Posterior vena cava (tissue), 2 donors: ENCODE measurements at regions not wholly inside any gene's neighbourhood (a gene's known extent, or its start where the extent isn't known, plus 50 kb on each side); places are given as distances from the start of the nearest gene placed in this dataset.
"Not testable (repeated sequence)": the region's sequence is repeated elsewhere in the genome, so short reads cannot be mapped to it uniquely, and the experiment has no call there.

Experiments
- DNase-seq: peaks from one replicate; pipeline ENCODE4 v3.0.0-alpha.2; 2020; ENCODE audit warnings: low spot score
- intact Hi-C, 2 donors: fragments of 100-400 bp; cut with DNase I; formaldehyde crosslinking; loops; one replicate each; pipeline versions ENCODE4 v1.14.1 to v1.14.2; 2022 to 2023
- donor health status: DM: yes; HTN: yes; CAD: no.
- donor health status: DM: yes; HTN: yes; CAD: no.

DNA sequence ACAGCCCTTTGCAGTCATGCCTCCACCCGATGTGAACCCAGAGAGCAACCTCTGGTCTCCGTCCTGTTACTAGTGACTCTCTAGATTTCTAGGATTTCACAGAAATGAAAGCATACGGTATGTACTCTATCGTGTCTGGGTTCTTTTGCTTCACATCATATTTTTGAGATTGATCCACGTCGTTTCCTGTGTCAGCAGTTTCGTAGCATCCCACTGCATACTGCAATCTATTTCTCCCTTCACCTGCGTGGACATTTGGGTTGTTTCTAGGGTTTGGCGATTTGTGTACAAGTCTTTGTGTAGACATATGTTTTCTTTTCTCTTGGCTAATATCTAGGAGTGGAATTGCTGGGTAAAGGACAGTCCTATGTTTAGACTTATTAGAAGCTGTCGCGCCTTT, 119.8 kb upstream of the PCBD1 start:
- no peak for DNase-seq
- intact Hi-C loops: no loop called here

DNA sequence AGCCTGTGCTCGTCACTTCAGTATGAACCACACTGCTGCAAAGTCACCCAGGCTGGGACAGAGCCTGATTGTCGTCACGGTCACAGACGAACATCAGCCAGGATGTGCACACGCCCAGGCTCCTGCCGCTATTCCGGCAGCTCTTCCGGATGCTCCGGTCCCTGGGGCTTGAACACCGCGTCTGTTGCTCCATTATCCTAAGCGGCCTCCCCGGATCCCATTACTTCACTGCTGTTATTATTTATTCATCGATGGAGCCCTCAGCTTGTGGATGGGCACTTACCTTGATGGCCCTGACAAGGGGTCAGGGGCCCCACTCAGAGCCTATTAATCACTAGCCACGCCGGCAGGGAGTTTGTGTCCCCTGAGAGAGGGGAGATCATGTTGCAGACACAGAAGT, 120.8 kb upstream of the PCBD1 start:
- intact Hi-C loops: no loop called here
- peak; percentile 56 for DNase-seq

DNA sequence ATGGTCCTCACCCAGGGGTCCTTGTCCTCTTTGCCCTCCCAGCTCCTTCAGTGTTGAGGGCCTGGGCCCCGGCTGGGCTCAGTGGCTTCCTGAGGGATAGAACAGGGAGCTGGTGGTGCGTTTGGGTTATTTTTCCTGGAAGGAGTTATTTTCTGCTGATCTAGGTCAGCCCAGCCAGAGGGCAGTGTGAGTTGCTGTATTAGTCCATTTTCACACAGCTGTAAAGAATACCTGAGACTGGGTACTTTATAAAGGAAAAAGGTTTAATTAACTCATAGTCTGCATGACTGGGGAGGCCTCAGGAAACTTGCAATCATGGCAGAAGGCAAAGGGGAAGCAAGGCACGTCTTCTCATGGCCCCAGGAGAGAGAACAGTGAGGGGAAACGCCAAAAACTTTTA, 122.4 kb upstream of the PCBD1 start:
- intact Hi-C loops: loop anchor here in 1 of 2 donors (5.0 kb wide), 1 partner anchor 1108 kb away; no protein-coding TSS in a partner anchor
- peak; percentile 30 for DNase-seq

DNA sequence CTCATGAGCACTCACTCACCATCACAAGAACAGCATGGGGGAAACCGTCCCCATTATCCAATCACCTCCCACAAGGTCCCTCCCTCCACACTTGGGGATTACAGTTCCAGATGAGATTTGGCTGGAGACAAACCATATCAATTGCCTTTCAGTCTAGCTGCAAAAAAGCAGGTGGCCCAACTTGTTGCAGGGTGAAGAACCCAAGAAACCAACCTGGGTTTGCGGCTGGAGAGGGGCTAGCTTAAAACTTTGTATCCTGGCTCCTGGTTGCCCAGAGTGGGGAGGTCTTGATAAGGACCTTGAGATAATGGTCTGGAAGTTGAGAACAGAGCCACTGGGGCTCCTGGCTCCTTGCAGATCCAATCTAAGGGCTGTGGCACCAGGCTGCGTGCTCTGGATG, 122.8 kb upstream of the PCBD1 start:
- intact Hi-C loops: loop anchor here in 1 of 2 donors (5.0 kb wide), 1 partner anchor 1109 kb away; no protein-coding TSS in a partner anchor
- DNase-seq: peak; percentile 62

DNA sequence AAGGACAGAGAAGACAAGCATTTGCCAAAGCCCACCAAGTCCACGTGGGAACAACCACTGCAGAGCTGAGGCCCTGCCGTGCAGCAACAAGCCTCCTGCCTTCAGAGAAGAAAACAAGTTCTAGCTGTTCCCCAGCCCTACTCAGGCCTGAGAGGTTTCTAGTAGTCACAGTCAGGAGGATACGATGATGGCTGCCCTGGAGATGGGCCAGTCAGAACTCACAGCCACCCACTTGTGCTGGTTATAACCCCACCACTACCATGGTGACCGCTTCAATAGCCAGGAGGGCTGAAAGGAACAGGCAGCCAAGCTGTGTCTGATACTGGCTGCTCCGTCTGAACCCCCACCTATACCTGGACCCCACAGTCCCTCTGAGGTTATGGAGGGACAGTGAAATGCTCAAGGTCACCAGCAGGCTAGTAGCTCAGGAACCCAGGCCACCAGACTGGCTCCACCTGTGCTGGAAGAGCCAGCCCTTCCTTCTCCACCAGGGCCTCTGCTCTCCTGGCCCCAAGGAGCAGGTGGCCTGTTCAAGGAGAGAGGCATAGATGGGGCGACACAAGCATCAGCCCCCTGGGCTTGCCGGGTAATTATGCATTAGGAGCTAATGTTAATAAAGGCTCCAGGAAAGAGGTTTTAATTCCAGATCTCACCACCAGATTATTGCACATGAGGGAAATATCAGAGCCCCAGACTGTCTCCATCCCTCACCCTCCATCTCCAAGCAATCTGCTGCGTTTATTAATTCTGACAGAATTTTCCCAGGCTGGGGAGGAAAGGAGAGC, 125.8 kb upstream of the PCBD1 start:
- peak; percentile 51 for DNase-seq
- intact Hi-C loops: loop anchor here in 1 of 2 donors (5.0 kb wide), 1 partner anchor 1112 kb away; no protein-coding TSS in a partner anchor

GRCh38 chr10:71015674-71016073, 127.3 kb upstream of the PCBD1 start:
- intact Hi-C loops: no loop called here
- peak; percentile 15 for DNase-seq

DNA sequence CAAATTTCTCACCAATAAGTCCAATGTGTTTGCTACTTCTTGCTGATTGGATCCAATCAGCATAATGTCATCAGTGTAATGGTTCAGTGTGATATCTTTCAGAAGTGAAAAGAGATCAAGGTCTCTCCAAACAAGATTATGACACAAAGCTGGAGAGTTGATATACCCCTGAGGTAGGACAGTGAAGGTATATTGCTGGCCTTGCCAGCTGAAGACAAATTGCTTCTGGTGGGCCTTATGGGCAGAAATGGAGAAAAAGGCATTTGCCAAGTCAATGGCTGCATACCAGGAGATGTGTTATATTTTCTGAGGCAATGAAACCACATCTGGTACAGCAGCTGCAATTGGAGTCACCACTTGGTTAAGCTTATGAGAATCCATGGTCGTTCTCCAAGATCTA, 131.7 kb upstream of the PCBD1 start:
- intact Hi-C loops, DNase-seq: not testable (repeated sequence)

DNA sequence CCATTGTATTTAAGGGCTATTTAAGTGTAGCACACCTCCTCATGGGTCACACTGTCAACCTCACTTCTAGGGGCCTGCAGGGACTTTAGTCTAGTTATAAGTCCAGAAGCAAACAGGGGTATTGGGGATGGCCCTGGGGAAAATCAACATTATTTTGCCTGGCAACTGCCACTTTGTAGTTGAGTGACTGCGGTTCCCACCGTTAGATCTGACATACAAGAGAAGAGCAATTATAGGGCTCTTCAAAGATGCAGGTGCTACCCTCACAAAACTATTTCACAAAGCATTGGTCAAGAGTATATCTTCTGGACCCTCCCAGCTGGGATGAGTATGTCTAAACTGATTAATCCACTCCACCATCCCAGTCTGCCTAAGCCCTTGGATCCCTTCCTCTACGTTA, 133.0 kb upstream of the PCBD1 start:
- intact Hi-C loops: no loop called here
- no peak for DNase-seq

DNA sequence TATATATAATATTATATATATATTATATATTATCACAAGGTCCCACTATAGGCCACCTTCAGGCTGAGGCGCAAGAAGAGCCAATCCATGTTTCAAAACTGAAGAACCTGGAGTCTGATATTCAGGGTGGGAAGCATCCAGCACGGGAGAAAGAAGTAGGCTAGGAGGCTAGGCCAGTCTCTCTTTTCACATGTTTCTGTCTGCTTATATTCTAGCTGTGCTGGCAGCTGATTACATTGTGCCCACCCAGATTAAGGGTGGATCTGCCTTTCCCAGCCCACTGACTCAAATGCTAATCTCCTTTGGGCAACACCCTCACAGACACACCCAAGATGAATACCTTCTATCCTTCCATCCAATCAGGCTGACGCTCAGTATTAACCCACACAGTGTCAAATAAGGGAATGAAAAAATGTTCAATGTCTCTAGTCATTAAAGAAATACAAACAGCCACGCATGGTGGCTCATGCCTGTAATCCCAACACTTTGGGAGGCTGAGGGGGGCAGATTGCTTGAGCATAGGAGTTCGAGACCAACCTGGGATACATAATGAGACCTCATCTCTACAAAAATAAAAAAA, 135.4 kb upstream of the PCBD1 start:
- intact Hi-C loops: loop anchor here in 1 of 2 donors (2.0 kb wide), 1 partner anchor 69 kb away; no protein-coding TSS in a partner anchor
- peak; percentile 16 for DNase-seq

DNA sequence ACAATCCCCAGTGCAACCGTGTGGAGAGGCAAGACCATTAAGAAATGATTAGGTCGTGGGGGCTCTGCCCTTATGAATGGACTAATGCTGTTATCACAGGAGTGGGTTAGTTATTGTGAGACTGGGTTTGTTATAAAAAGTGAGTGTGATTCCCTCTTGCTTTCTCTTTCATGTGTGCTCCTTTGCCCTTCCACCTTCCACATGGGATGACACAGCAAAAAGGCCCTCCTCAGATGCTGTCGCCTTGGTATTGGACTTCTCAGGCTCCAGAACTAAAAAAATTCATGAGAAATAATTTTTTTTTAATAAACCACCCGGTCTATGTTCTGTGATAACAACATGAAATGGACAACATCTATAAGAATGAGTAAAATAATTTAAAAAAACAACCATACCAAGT, 136.1 kb upstream of the PCBD1 start:
- intact Hi-C loops: no loop called here
- DNase-seq: no peak

- intact Hi-C loops: no loop called here
- no peak for DNase-seq
These were observed 137.2 kb upstream of the PCBD1 start for GRCh38 chr10:71025535-71025934.

GRCh38 chr10:71028066-71028465, 139.7 kb upstream of the PCBD1 start:
- intact Hi-C loops: no loop called here
- peak; percentile 73 for DNase-seq

GRCh38 chr10:71029411-71029892, 141.1 kb upstream of the PCBD1 start:
- intact Hi-C loops: no loop called here
- DNase-seq: peak; percentile 42

DNA sequence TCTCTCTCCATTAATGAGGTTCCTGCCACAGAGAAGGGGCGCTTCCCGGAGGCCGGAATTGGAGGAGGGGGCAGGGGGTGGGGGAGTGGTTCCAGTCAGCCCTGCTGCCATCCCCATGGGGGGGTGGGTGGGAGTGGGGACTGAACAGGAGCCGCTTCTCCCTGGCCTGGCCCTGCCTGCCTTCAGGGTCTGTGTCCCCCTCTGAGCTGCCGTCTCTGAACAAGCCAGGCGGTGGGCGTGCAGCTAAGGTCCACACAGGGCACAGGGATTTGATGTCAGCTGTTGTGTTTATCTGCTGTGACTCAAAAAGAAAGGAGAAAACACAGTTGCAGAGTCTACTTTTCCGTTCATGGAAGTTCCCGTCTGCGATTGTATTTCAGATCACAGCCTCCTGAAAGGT, 141.5 kb upstream of the PCBD1 start:
- intact Hi-C loops: no loop called here
- peak; percentile 73 for DNase-seq

DNA sequence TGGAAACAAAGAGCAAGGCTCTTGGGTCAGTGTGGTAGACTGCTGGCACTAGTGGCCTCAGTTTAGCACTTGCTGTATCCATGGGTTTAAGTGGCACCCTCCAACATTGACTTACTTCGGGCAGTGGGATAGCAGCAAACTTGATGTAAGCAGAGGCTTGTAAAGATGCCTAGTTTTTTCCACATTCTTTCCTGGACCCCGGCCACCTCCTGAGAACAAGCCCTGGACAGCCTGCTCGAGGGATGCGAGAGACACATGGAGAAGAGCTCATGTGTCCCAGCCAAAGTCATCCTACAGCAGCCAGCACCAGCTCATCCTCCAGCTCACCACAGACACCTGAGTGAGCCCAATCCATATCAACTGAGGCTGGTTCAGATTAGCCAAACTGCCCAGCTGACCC, 142.7 kb upstream of the PCBD1 start:
- intact Hi-C loops: no loop called here
- DNase-seq: peak; percentile 41

DNA sequence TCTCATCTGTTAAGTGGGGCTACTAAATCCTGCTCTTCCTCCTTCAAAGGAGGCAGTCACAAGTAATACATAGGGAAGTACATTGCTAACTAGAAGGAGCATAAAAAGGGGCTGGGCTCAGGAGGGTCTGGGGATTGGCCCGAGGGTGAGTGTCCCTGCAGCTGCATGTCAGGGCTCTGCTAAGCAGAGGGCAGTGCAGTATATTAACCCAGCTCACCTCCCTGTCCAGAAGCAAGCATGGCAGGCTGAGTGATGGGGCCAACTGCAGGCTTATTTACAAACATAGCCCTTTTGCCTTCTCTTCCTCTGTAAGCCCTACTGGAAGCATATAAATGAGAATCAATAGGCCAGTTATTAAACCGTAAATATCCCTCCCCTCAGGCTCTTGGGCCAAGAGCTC, 143.2 kb upstream of the PCBD1 start:
- intact Hi-C loops: no loop called here
- DNase-seq: no peak

- no peak for DNase-seq
- intact Hi-C loops: no loop called here
These were observed 144.5 kb upstream of the PCBD1 start for GRCh38 chr10:71032887-71033286.

DNA sequence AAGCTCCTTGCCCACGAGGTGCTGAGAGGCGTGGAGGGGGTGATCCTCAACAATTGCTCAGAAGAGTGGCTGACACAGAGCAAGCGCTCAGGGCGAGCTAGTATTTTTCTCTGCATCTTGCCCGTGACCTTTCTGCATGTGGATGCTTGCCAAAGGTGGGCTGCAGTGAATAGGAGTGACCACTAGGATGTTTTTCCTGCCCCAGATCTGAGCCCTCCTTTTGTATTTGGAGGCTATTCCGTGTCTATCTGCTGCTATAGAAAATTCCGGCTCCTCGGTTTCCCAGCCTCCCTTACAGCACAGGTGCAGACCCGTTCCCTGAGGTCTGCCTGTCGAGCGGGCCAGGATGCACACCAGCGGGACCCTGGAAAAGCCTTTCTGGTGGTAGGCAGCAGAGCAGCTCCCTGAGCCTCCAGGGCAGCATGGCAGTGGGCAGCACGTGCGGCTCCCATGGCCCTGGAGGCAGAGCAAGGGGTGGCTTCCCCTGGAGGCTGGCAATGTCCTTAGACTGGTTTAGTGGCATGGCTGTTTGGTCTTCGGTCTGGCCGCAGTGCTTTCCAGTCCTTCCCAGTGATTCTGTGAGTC, 145.1 kb upstream of the PCBD1 start:
- intact Hi-C loops: no loop called here
- DNase-seq: peak; percentile 41

DNA sequence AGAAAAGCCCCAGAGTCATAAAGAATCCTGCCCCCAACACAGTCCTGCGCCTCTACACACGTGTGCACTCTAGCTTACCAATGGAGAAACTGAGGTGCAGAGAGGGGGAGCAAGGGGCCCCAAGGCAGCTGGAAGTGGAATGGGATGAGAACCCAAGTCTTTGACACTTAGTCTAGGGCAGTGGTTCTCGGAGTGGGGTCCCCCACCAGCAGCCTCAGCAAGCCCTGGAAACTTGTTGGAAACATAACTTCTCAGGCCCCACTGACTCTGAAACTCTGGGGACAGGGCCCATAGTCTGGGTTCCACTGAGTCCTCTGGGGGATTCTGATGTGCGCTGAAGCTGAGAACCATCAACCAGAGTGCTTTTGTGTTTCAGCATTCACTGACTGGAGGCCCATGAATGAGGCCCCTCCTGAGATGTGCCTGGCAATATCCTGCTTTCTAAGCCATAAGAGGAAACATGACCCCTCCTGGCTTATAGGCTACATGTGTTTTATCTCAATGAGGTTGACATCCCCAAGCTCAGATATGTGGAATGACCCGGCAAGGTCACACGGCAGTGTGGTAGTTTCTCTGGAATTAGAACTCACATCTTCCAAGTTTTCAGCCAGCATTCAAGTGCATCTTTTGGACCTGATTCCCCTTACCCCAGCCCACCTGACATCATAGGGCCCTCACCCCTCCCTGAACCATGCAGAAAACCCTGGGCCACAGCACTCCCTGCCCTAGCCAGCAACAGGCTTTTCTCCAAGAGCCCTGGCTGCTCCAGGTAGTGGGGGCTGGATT, 147.3 kb upstream of the PCBD1 start:
- DNase-seq: peak; percentile 60
- intact Hi-C loops: no loop called here
